Activated CD4-positive, alpha-beta T cell treated with anti-CD3 and anti-CD28 coated beads, Interleukin-2, Interleukin-4, amounts not matched to agents 100 ng/mL and 50 ng/mL, durations not matched to agents 16 hours and 8 hours (primary cell): ENCODE measurements at regions not wholly inside any gene's neighbourhood (a gene's known extent, or its start where the extent isn't known, plus 50 kb on each side); places are given as distances from the start of the nearest gene placed in this dataset.

Experiments used
- DNase-seq: peaks from one replicate; pipeline ENCODE4 v3.0.0-alpha.2; 2020; ENCODE audit warnings: low spot score

DNA sequence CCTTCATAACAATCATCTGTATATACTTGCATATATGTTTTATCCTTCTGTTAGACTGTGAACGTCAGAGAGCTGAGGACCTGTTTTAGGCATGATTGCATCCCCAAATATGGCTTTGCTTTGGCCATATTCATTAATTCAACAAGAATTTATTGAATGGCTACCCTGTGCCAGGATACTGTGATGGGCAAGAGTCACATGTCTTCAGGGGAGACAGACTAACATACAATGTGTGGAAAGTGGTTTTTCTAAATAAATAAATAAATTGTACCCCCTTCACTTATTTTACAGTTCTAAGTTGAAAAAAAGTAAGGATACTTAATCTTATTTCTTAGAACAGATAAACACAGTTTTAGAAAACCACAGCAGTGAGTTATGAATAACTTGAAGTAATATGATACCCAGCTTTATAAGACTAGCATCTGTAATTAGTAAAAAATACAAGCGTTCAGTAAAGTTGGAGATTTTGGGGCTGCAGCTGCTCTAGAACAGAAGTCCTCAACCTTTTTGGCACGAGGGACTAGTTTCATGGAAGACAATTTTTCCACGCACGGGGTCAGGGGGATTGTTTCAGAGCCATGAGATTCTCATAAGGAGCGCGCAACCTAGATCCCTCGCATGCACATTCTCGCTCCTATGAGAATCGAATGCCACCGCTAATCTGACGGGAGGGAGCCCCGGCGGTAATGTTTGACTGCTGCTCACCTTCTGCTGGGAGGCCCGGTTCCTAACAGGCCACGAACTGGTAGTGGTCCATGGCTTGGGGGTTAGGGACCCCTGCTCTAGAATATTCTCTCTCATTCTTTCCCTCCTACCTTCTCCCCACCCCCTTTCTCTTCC is 89.4 kb upstream of the MTPN start:
- no peak for DNase-seq

DNA sequence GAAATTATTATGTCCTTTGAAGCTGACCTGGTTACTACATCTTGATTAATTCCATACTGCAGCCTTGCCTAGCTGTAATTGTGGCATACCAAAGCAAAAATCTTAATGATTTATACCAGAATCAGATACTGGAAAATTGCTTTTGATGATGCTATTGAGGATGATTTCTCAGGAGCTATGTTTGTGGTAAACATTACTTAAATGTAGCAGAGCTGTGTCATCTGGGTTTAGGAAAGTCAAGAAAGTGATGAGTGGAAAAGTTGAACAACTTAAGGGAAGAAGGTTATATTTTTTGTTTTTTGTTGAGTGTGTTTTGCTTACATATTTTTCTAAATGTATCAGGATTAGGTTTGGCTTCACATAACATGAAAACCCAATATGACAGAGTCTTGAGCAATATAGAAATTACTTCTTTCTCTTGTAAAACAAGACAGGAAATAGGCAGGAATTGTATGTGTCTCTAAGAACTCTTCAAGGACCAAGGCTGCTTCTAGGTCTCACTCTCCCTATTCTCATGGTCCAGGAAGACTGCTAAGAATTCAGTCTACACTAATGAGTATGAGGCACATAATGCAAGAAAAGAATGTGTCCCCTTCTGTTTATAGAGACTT is 87.6 kb upstream of the MTPN start:
- no peak for DNase-seq

DNA sequence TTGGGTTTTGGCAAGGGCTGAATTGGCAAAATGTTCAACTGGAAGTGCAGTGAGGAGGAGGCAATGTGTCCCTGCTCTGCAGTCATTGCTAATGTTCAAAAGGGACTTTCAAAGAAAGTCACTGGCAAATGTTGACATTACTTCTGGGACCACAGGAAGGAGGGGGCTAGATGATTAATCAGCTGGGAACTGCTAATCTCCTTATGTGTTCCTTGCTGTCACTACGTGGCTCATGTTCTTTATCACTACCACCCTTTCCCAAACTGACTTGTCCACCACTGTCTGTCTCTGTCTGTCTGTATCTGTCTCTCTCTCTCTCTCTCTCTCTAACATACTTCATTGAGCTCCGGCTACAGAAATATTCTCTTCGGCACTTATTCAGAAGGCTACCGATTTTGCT is 86.9 kb upstream of the MTPN start:
- no peak for DNase-seq

DNA sequence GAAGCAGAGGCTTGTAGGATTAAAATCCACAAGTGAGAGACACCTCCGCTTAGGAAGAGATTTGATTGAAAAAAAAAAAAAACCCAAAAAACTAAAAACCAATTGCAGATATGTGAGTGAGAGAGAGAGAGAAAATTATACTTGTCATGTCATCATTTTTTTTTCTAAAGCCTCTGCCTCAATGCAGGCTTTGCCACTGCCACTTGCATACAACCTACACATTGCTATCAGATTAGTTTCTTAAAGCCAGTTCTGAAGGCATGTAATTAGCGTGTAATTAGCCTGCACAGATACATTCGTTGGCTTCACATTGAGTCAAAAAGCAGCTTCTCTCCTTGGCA is 86.1 kb upstream of the MTPN start:
- DNase-seq: no peak

DNA sequence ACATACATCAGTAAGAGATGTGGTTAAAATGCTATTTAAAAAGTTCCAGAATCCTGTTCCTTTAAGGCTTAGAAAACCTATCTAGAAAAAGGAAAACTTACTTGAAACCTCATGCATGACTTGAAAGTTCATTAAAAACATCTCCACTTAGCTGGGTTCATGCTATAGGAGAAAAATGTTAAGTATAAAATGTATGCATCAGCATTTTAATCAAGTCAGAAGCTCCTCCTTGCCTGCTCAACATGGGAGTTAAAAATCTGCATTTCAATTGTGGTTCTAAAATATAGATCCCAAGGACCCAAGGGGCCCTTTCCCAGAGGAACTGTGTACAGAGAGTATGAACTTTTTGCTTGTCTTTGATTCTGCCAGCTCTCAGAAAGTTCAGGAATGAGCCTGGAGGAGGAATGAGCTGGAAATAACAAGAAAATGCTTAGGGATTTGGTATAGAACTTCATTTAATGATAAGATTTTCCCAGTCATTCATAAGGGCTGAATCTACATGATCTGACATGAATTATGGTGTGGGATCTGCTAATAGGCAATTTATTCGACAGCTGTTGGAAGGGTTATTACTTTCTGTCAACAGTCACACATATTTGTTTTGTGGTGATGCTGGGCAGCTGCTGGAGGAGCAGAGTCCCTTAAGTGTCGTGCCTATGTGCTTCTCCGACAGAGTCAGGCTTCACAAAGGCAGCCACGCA is 85.6 kb upstream of the MTPN start:
- no peak for DNase-seq

DNA sequence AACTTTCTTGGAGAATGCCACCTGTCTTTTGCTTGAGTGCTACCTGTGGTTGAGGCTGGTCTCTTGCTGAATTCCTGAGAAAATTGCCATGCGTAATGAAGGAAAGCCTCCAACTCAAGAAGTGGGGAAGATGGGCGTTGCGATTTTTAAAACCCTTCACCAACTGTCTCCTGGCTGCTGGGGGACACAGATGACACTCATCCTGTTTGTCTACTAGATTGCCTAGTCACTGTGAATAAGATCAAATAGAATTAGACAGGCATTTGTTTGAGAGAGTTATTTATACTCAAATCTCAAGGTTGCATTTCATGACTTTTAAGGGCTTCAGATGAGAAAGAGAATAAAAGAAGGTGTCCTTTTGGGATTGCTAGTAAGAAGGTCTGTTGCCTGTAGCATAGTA is 84.3 kb upstream of the MTPN start:
- no peak for DNase-seq

DNA sequence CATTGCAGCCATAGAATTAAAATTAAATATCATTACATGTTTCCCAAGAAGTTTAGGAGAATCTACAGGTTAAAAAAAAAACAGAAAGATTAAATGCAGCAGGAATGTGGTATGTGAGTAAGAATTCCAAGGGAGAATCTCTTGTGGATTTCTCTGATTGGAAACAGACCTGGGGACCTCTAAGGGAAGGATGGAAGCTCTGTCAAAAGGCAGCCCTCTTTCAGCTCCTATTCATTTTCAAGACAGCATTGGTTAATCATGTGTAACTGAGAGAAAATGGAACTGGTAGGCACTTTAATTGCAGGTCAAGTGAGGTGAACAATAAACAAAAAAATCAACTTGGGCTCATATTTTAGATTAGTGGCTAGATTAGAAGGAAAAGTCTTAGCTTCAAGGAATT is 81.4 kb upstream of the MTPN start:
- DNase-seq: no peak

DNA sequence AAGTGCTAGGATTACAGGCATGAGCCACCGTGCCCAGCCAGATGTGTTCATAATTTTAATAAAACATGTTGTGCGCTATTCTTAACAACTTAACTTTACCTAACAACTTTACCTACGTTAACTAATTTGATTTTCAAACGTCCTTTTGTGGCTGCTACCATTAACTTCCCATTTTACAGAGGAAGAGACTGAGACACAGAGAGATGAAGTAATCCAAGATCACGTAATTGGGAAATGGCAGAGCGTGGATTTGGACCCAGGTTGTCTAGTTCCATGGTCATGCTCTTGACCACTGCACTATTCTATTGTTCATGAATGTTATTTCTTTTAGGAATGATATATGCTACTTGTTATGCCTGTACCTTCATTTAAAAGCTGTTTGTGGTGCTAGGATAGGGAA is 80.3 kb upstream of the MTPN start:
- DNase-seq: no peak

DNA sequence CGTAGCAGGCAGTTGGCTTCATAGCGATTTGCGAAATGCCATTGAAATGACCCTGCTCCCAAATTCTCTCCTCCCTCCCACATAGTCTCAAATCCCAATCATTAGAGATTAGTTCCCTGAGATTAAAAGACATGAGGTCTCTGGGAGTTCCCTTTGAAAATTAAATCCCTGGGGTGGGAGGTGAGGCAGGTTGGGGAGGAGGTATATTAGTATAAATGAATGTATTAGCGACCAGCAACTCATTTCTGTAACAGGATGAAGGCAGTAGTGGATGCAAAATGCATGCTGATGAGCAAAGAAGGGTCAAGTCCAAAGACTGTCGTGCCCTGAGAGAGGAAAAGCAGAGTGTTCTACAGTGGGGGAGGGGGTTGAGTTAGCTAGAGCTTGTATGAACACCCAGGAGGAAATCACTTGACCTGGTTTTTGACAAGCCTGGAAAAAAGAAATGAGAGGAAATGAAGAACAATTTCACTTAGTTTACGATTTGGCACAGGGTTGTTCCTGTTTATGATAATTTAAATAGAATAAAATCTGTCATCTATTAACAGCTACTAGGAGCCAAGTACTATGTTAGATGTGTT is 79.6 kb upstream of the MTPN start:
- DNase-seq: no peak

DNA sequence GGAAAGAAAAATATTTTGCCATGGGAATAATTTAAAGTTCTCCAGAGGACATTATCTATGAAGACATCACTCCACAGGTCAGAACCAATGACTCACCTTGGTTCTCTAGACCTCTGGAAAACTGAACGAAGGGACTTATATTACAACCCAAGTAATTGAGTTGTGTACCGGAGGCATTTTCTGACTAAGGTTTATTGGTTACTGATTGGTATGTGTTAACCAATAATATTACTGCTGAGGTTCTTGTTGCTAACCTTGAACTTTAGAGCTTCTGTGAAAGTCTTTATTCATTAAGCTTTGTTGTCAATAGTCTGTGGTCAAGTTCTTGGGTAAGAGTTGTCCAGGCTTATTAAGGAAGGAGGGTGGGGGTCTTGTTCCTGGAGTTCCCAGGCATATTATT is 78.1 kb upstream of the MTPN start:
- no peak for DNase-seq

DNA sequence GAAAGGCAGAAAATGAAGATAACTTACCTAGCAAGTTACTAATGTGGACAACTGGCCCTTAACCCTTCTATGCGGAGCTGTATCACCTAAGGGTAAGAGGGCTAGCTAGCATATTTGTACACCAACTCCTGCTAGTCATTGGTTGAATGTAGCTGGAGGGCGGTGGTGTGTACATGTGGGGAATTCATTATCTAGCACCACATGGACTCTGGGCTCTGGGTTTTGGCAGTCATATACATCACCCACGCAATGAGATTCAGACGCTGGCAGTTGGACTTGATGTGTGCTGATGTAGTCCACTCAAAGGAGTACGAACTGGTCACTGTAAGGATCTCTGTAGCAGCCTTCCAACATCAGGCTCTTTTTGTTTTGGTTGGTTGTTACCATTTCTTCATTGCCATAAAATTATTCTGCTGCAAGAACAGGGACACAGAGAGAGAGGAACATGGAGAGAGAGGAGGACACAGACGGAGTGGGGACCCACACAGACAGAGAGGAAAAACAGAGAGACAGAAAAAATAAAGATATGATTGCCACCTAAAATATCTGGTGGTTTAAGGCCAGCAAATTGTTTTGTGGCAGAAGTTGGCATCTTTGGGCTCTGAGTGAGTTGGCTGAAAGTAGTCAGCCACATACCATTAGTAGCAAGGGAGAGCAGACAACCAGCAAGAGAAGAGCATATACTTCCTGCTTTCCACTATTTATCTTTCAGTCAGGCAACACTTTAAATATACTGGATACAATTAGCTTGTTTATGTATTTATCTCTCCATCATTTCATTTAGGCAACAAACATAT is 76.7 kb upstream of the MTPN start:
- no peak for DNase-seq

DNA sequence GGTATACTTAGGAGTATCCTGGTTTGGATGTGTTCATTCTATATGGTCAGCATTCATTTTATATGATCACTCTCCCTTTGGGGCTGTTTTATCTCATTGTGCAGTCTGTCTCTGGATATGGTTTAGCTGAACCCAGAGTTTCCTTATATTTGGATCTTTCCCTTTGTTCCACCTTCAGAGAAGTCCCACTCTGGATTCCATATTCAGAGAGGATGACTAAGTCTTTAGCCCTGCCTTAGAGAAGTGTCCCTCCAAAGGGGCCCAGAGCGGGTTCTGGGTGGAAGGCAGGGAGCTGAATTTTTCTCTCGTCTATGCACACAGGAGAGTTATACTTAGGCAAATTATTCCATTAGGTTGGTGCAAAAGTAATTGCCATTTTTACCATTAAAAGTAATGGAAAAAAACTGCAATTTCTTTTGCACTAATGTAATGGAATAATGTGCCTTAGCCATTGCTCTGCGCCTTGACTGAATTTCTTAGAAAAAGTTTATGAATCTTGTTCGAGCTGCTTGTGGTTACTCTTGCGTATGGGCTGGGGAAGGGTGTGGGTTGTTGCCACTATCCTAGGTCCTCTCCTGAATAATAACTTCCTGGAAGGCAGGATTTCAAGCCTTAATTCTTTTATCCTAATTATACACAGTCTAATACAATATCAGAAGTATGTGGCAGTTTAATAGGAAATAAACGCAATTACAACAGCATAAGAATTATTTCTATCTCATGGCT is 74.2 kb upstream of the MTPN start:
- DNase-seq: no peak

DNA sequence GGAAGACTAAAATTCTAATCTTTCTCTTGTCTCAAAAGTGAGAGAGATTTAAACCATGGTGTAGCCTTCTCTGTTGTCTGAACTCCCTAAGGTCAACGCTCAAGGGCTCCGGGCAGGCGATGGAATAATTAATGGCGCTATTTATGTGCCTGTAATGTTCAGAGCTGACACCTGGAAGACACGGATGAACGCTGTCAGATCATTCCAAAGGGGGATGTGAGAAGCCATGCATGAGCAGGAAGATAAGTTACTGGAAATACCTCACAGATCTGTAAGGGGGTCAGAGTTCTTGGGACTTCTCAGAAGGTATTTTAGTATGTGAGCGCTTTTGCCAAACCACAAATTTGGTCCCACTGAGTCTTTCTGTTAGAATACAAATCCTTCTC is 73.3 kb upstream of the MTPN start:
- DNase-seq: no peak

DNA sequence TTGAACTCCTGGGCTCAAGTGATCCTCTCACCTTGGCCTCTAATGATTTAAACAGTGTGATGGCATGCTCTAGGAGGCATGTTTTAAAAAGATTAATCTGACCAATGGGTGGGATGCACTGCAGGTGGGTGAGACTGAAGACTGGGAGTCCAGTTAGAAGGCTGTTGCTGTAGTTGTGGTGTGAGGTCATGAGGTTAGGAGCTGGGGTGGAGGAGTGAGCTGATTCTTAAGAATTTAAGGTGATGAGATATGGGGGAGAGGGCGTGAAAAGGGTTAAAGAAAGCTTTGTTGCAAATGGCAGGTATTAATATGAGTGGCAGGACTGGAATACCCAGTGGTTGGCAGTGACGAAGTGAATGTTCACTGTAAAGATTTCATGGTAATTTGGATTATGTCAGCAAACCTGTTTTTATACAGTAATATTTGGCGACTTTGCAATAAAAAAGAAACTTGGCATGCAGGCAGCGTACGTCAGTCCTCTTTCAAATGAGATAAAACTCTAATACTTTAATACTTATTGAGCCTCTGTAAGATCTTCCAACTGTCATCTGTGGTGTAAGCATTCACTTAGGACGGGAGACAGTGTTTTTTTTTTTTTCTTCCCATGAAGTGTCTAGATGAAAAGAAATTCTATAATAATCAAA is 72.8 kb upstream of the MTPN start:
- no peak for DNase-seq

DNA sequence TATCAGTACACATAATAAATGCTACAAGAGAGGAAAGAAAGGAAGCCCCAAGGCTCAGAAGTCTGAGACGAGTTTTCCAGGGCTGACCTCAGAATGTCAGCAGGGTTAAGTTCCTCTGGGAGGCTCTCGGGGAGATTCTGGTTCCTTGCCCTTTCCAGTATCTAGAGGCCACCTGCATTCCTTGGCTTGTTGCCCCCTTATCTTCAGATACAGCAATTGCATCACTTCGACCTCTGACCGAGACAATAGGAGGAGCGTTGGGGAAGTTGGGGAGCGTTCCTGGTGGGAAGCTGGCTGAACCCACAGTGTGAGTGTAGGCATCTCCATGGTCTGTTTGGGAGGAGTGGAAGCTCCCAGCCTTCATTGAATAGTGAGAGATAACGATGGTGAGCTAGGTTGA is 72.0 kb upstream of the MTPN start:
- DNase-seq: no peak

DNA sequence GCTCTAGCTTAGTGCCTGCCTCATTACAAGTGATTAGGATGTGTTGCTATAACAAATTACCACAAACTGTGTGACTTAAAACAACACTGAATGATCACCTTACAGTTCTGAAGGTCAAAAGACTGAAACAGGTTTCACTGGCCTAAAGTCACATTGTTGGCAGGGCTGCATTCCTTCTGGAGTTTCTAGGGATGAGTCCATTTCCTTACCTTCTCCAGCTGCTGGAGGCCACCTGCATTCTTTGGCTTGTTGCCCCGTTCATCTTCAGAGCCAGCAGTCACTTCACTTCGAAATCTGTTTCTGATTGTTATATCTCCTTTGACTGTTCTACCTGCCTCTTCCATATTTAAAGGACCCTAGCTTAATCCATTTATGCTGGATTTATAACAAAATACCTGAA is 69.4 kb upstream of the MTPN start:
- DNase-seq: no peak

DNA sequence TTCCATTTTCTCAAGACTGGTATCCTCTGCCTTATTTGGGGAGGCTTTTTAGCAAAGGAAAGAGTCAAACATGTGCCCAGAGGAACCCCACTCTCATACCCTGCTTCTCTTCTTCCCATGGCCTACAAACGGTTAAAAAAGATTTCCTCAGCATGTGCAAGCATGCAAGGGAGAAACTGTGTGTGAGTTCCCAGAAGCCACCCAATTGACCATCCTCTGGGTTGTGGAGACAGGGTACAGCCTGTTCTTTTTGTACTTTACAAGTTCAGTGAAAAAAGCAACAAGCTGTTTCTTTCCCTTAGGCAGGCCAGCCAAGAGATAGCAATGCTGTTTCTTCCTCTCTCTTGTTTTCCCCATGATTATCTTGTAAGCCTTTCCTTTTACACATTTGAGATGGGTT is 68.8 kb upstream of the MTPN start:
- no peak for DNase-seq

DNA sequence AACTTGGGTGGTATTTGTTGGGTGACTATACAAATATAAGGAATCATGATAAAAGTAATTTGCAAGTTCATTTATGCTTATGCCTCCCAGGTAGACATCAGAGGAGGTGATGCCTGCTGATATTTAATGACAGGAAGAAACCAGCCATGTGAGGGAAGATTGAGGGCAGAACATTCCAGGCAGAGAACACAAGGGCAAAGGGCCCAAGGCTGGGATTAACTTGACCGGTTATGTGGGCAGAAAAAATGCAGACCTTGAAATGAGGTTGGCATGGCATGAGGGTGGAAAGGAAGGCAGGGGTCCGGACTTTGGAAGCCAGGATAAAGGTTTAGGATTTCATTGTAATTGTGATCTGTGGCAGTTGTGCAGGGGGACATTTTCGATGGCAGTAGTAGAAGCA is 68.0 kb upstream of the MTPN start:
- no peak for DNase-seq

DNA sequence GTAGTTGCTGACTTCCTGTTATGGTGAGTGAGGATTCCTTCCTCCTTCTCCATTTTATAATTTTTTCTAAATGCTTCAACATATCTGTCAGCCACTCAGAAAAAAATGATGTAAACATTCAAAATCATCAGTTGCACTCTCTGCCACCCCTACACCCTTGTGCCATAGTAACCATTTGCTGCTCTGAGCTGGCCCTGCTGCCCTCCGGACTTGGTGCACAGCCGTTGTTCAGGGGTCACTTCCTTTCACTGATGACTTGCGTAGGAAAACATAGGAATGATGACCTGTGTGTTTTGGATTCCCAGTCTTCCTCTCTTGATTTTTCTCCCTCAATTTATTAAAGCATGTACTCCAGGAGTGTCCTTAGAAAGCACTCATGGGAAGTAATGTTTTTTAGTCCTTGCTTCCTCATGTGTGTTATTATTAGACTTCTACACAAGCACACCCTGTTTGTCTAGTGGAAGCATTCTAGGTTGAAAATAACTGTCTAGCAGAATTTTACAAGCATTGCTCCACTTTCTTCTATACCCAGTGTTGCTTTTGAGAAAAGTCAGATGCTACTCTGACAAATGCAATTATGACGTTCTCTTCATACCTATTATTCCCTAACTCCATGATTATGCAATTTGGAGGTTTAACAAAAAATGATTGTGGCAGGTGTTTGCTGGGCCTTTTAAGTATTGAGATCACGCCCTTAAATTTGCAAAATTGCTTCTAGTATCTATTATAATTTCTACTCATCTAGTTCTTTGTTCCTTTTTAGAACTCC is 62.6 kb upstream of the MTPN start:
- DNase-seq: no peak

DNA sequence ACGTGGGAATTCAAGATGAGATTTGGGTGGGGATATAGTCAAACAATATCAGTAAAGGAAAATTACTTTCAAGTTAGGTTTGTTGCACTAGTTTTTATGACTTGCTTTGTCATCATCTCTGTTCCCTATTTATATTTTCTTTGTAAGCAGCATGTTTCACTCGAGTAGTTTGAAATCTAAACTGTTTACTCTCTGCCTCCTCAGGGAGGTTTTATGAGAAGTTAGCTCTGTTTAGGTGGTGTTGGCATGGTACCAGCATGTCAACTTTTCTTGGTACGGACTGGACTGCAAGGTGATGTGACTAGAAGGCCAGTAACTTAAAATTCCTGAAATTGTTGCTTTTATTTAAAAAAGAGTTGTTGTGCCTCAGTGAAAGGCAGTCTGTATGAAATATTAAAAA is 59.2 kb upstream of the MTPN start:
- DNase-seq: no peak
